ENCODE measurements at regions not wholly inside any gene's neighbourhood (a gene's known extent, or its start where the extent isn't known, plus 50 kb on each side); places are given as distances from the start of the nearest gene placed in this dataset.

- no peak for DNase-seq
These were observed 308.4 kb upstream of the MYT1L start for GRCh38 chr2:2639251-2640139.

- no peak for DNase-seq
These were observed 307.6 kb upstream of the MYT1L start for GRCh38 chr2:2638547-2639220.

GRCh38 chr2:2636813-2637212, 305.7 kb upstream of the MYT1L start:
- DNase-seq: no peak

DNA sequence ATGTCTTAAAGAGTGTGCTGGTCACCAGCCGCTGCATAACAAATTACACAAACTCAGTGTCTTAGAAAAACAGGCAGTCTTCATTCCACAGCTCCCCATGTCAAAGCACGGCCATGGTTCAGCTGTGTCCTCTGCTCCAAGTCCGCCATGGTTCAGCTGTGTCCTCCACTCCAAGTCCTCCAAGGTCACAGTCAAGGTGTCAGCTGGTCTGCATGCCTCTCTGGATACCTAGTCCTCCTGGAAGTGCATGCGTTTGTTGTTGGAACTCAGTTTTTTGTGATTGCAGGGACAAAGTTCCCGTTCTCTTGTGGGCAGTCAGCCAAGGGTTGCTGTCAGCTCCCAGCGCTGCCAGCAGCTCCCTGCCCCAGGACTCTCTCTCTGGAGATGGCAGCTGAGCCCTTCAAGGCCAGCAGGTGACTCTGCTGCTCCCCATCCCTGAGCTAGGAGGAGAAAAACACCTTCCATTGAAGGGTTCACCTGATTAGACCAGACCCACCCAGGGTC, 304.0 kb upstream of the MYT1L start:
- no peak for DNase-seq

- DNase-seq: no peak
These were observed 301.9 kb upstream of the MYT1L start for GRCh38 chr2:2633017-2633416.

GRCh38 chr2:2623939-2624338, 292.9 kb upstream of the MYT1L start:
- DNase-seq: no peak

DNA sequence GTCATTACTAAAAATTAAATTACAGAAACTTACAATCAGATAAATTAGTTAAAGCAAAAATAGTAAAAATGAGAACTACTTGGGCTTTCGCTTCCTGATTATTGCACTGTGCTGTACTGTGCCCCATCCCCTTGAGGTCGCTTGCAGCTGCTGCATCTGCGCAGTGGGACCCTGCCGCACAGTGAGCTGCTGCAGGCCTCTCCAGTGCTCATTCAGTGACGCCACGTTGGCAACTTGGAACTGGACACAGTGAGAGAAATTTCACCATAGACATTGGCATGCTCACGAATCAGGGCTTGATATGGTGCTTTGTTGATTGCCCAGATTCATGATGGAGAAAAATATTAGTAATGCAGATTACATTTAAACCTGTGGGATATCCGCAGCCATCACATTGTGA, 290.8 kb upstream of the MYT1L start:
- DNase-seq: no peak

GRCh38 chr2:2620604-2621003, 289.5 kb upstream of the MYT1L start:
- no peak for DNase-seq

DNA sequence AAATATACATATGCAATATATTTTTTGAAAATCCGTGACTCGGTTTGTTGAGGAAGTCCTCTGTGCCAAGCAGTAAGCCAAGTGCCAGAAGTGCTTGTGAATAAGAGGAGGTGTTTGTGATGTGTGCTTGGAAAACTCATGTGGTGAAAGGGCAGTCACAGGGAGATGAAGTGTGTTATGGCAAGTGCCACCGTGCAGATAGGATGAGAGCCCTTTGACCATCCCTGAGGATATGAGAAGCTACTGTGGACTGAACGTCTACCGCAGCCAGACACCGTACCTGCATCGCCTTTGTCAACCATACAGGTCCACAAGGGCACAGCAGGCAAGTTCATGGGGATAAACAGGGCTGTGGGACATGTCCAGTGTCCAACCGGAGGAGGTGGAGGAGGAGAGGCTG, 288.9 kb upstream of the MYT1L start:
- no peak for DNase-seq

GRCh38 chr2:2614452-2614851, 283.4 kb upstream of the MYT1L start:
- DNase-seq: no peak

DNA sequence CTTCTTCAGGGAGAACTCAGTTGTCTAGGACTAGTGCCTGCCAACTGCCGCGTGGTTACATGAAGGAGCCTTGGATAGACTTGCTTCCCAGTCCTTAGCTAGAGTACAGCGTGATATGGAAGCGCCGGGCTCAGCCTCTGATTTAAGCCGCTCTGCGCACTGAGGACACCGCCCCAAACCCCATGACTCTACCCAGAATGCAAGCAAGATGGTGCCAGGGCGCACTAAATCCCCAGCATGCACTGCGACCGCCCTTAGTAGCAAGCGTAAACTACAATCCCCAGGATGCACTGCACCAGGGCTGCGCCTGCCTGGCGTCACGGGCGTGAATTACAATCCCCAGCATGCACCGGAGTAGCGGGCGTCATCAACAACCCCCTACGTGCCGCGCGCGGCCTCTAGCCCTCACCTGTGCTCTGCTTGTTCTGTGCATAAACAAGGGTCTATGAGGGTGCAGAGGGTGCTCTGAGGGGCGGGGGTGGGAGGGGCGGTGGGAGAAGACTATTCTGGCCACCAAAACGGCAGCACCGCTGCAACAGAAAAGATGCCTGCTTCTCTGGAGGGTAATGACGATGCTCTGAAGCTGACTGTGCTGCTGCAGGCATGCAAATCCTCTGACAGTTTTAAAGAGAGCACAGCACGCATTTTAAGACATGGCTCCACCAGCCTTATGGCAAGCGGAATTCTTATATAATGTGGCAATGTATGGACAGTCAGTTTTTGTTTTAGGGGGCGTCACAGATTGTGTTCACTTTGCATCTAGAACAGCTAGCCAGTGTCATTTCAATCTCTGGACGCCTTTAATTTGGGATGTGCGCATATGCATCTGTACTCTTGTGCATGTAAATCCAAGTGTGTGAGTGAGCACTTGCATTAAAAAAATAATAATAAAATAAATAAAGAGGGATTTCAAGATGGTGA, 282.5 kb upstream of the MYT1L start:
- DNase-seq: peak; percentile 93

DNA sequence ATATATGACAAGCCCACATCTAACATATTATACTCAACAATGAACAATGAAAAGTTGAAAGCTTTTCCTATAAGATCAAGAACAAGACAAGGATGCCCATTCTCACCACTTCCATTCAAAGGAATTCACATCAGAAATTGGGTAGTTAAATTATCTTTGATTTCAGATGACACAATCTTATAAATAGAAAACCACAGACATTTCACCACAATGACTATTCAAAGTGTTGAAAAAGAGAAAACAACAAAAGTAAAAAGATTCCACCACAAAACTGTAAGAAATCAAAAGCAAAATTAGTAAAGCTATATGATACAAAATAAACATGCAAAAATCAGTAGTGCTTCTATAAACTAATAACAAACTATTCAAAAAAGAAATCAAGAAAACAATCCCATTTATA, 279.7 kb upstream of the MYT1L start:
- no peak for DNase-seq

DNA sequence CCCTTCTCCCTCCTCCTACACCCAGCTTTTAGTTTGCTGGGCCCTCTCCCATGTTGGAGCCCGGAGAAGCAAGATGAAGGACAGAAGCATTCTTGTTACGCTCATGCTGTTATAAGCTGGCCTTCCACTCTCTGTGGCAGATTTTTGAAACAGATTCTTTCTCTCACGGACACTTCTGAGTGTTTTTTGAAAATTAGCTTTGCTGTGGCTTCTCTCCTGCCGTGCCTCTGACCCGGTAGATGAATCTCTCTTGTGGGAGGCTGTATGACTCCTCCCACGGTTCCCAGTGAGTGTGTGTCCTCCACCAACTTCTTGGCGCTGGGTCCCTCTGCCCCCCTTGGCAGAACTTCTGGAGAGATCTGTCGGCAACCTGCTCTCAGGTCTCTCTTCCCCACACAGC, 269.3 kb upstream of the MYT1L start:
- no peak for DNase-seq

GRCh38 chr2:2599441-2599840, 268.4 kb upstream of the MYT1L start:
- no peak for DNase-seq

GRCh38 chr2:2597712-2598111, 266.6 kb upstream of the MYT1L start:
- DNase-seq: no peak

DNA sequence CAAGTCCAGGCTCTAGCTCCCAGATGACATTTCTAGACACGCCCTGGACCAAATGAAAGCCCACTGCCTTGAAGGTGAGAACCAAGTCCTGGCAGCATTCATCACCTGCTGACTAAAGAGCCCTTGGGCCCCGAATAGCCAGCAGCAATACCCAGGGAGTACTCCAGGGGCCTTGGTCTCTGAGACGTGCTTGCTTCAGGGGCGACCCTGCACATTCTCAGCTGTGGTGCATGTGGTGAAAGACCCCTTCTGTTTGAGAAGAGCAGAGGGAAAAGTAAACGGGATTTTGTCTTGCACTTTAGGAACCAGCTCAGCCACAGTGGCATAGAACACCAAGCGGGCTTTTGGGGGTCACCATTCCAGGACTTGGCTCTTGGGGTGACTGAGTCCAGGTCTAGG, 260.5 kb upstream of the MYT1L start:
- DNase-seq: no peak

GRCh38 chr2:2590841-2591541, 259.9 kb upstream of the MYT1L start:
- no peak for DNase-seq

- DNase-seq: no peak
These were observed 259.1 kb upstream of the MYT1L start for GRCh38 chr2:2590141-2590540.

DNA sequence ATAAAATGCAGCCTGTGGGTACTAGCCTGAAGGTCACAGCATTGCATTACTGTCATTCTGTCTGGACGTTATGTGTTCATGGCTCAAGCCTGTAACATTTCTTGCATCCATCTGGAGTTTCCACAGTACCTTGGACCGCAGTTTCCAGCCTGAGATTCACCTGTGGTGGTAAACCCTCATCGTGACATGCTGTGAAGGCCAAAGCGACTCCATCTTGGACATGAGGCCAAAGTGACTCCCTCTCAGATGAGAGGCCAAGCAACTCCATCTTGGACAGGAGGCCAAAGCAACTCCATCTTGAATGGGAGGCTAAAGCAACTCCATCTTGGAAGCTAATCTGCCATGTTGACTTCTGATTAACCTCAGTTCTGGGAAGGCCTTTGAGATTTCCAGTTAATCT, 257.7 kb upstream of the MYT1L start:
- no peak for DNase-seq

- DNase-seq: no peak
These were observed 256.3 kb upstream of the MYT1L start for GRCh38 chr2:2587354-2587753.

DNA sequence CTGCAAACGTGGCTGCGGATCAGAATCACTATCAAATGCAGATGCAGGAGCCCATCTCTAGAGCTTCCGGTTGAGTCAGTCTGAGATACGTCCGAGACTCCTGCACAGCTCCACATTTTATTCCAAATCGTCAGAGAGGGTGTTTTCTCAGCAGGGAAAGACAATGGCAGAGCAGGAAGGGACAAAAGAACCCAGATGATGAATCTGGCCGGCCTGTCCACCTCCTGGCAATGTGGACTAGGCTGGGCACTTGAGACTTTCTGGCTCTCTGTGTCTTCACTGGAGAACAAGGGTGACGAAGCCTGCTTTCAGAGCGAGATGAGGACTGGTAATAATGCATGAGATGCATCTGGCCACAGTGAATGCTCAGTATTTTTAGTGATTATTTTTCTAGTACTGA, 255.9 kb upstream of the MYT1L start:
- no peak for DNase-seq
